PFSK-1 (cell line): ENCODE measurements at regions not wholly inside any gene's neighbourhood (a gene's known extent, or its start where the extent isn't known, plus 50 kb on each side); places are given as distances from the start of the nearest gene placed in this dataset.

ENCODE experiments used
- FOXP2 ChIP-seq: optimal IDR thresholded peaks from 2 replicates; pipeline ENCODE3; 2011; ENCODE audit warnings: borderline replicate concordance, control low read depth, inconsistent platforms; ENCODE audit not compliant: insufficient read depth; ENCODE audit errors: extremely low read length, extremely low read depth
- POLR2AphosphoS5 ChIP-seq: IDR thresholded peaks from 2 replicates; pipeline ENCODE4 v1.6.1; 2012; ENCODE audit warnings: low read depth, mild to moderate bottlenecking, control low read depth, low read length, moderate library complexity
- REST ChIP-seq, 2 experiments: IDR thresholded peaks; 2 replicates each; pipeline versions ENCODE4 v1.6.1 to v1.8.0; 2011 to 2012; ENCODE audit warnings: low read depth in 2 of 2, low read length in 2 of 2, control low read depth in 1 of 2, inconsistent platforms in 1 of 2, mild to moderate bottlenecking in 1 of 2, moderate library complexity in 1 of 2; ENCODE audit not compliant: insufficient read depth in 1 of 2
- SIN3A ChIP-seq: IDR thresholded peaks from 2 replicates; pipeline ENCODE4 v1.6.1; 2012; ENCODE audit warnings: mild to moderate bottlenecking, low read length, moderate library complexity, borderline replicate concordance; ENCODE audit not compliant: insufficient read depth
- TAF1 ChIP-seq: IDR thresholded peaks from 2 replicates; pipeline ENCODE4 v1.6.1; 2012; ENCODE audit warnings: low read length, control low read depth, borderline replicate concordance; ENCODE audit not compliant: insufficient read depth

- TF ChIP-seq REST (IDR thresholded peaks at IDR 0.05; ENCODE audit: insufficient read depth in 1 of 2, low read depth in 2 of 2, low read length in 2 of 2) (no peak), TAF1 (no peak), POLR2AphosphoS5 (no peak), SIN3A (no peak), FOXP2 (no peak)
Measured at GRCh38 chrX:96438803-96439202, 245.8 kb upstream of the DIAPH2 start.
